Caco-2 (cell line): ENCODE measurements at regions not wholly inside any gene's neighbourhood (a gene's known extent, or its start where the extent isn't known, plus 50 kb on each side); places are given as distances from the start of the nearest gene placed in this dataset.

Source experiments
- BruUV-seq: library from RNA; stranded (reverse); fragments of 400-500 nt; replicated peaks from 2 replicates; lab custom pipeline; 2021; lab: Mats Ljungman, UMichigan
- CTCF ChIA-PET: fragments of 300-600 bp; sonication (Branson Sonifier 250); formaldehyde crosslinking; loops from one replicate; lab custom pipeline; 2022; ENCODE audit warnings: antibody characterized with exemption; lab: Charles Lee
- POLR2A ChIA-PET: fragments of 300-600 bp; sonication (Branson Sonifier 250); formaldehyde crosslinking; loops from one replicate; lab custom pipeline; 2022; ENCODE audit warnings: antibody characterized with exemption; lab: Charles Lee
- DNase-seq, 2 experiments: peaks; one replicate each; pipeline versions ENCODE4 v3.0.0 to v3.0.0-alpha.2; 2020 to 2022
- H3K27me3 ChIP-seq: replicated peaks from 2 replicates; pipeline ENCODE4 v1.6.0; 2011; ENCODE audit warnings: low read length; ENCODE audit not compliant: control insufficient read depth, insufficient read depth
- H3K36me3 ChIP-seq: 2 replicates; pipeline ENCODE4 v1.5.1; 2011; ENCODE audit warnings: low read length; ENCODE audit not compliant: control insufficient read depth, insufficient read depth
- H3K4me1 ChIP-seq: fragments of 250-450 bp; sonication (Bioruptor Pico); 2 replicates; pipeline ENCODE4 v1.5.1; 2020; ENCODE audit warnings: mild to moderate bottlenecking
- H3K4me3 ChIP-seq: 2 replicates; pipeline ENCODE4 v1.5.1; 2011; ENCODE audit warnings: low read depth, mild to moderate bottlenecking, control low read depth, low read length
- H3K9me3 ChIP-seq: fragments of 250-450 bp; sonication (Bioruptor Pico); 2 replicates; pipeline ENCODE4 v1.5.1; 2020; ENCODE audit warnings: mild to moderate bottlenecking, moderate library complexity
- H3K27ac Mint-ChIP-seq: one replicate; pipeline ENCODE4 v1.8.0; 2022; ENCODE audit warnings: mixed read lengths; ENCODE audit not compliant: unreplicated experiment
- H3K27me3 Mint-ChIP-seq: one replicate; pipeline ENCODE4 v1.8.0; 2022; ENCODE audit warnings: mixed read lengths; ENCODE audit not compliant: insufficient read depth, unreplicated experiment
- H3K36me3 Mint-ChIP-seq: one replicate; pipeline ENCODE4 v1.8.0; 2022; ENCODE audit warnings: mild to moderate bottlenecking, mixed read lengths; ENCODE audit not compliant: insufficient read depth, unreplicated experiment
- H3K4me1 Mint-ChIP-seq: one replicate; pipeline ENCODE4 v1.8.0; 2022; ENCODE audit warnings: low read depth, mixed read lengths; ENCODE audit not compliant: unreplicated experiment
- H3K4me3 Mint-ChIP-seq: one replicate; pipeline ENCODE4 v1.8.0; 2022; ENCODE audit warnings: mild to moderate bottlenecking, moderate library complexity, mixed read lengths; ENCODE audit not compliant: unreplicated experiment
- H3K9me3 Mint-ChIP-seq: one replicate; pipeline ENCODE4 v1.8.0; 2022; ENCODE audit warnings: mixed read lengths; ENCODE audit not compliant: unreplicated experiment
- intact Hi-C: fragments of 100-400 bp; cut with micrococcal nuclease; formaldehyde crosslinking; loops from one replicate; pipeline ENCODE4 v1.10.0; 2022; ENCODE audit not compliant: unreplicated experiment
- TF ChIP-seq, protein P1 (sequence below), 2 experiments: fragments of 200-600 bp in 1 of 2; IDR thresholded peaks; 1 replicate in 1 of 2; 2 replicates in 1 of 2; pipeline versions ENCODE4 v1.5.1 to v1.8.0; 2011 to 2022; ENCODE audit warnings: antibody characterized with exemption in 1 of 2, control low read depth in 1 of 2, inconsistent platforms in 1 of 2, low read depth in 1 of 2, low read length in 1 of 2, mild to moderate bottlenecking in 1 of 2, moderate library complexity in 1 of 2; ENCODE audit not compliant: insufficient read depth in 1 of 2, severe bottlenecking in 1 of 2, unreplicated experiment in 1 of 2

DNA sequence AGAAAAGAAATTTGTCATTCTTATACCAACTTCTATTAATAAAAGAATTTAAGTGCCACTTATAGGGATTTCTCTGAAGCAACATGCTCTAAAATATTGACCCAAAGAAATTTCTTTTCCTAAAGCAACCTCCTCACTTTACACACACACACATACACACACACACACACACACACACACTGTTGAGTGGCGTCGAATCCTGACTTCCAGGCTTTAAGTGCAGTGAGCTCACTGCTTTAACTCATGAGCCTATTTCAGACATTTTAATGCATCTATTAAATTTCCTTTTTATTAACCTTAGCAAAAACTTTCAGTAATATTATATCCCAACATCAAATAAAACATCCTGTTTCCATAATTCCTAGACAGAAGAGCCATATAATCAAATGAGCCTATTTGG is 229.1 kb upstream of the ACVR2A start:
- ChIA-PET CTCF (no interaction called here), POLR2A (no interaction called here)
- TF ChIP-seq, protein P1, sequence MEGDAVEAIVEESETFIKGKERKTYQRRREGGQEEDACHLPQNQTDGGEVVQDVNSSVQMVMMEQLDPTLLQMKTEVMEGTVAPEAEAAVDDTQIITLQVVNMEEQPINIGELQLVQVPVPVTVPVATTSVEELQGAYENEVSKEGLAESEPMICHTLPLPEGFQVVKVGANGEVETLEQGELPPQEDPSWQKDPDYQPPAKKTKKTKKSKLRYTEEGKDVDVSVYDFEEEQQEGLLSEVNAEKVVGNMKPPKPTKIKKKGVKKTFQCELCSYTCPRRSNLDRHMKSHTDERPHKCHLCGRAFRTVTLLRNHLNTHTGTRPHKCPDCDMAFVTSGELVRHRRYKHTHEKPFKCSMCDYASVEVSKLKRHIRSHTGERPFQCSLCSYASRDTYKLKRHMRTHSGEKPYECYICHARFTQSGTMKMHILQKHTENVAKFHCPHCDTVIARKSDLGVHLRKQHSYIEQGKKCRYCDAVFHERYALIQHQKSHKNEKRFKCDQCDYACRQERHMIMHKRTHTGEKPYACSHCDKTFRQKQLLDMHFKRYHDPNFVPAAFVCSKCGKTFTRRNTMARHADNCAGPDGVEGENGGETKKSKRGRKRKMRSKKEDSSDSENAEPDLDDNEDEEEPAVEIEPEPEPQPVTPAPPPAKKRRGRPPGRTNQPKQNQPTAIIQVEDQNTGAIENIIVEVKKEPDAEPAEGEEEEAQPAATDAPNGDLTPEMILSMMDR (IDR thresholded peaks at IDR 0.05; ENCODE audit: insufficient read depth in 1 of 2, low read depth in 1 of 2, low read length in 1 of 2, severe bottlenecking in 1 of 2, unreplicated experiment in 1 of 2) = no peak
- peaks cover 4% of the 10 kb centered on the region for H3K27me3 Mint-ChIP-seq
- no peak overlapping the region for H3K27ac Mint-ChIP-seq
- no peaks in the 10 kb centered on the region for H3K9me3 Mint-ChIP-seq
- intact Hi-C loops = no loop called here
- H3K36me3 Mint-ChIP-seq = no peaks in the 10 kb centered on the region
- Histone ChIP-seq H3K36me3 (no peaks in the 10 kb centered on the region), H3K4me3 (no peak overlapping the region), H3K27me3 (no peaks in the 10 kb centered on the region), H3K9me3 (no peaks in the 10 kb centered on the region), H3K4me1 (no peaks in the 10 kb centered on the region)
- no TSS peak for BruUV-seq
- no peaks in the 10 kb centered on the region for H3K4me1 Mint-ChIP-seq
- no peak overlapping the region for H3K4me3 Mint-ChIP-seq
- no peak for DNase-seq

- Histone ChIP-seq H3K4me3 (no peak overlapping the region), H3K27me3 (no peaks in the 10 kb centered on the region), H3K4me1 (no peaks in the 10 kb centered on the region), H3K9me3 (no peaks in the 10 kb centered on the region), H3K36me3 (no peaks in the 10 kb centered on the region)
- no peaks in the 10 kb centered on the region for H3K4me1 Mint-ChIP-seq
- ChIA-PET POLR2A (no interaction called here), CTCF (no interaction called here)
- intact Hi-C loops = no loop called here
- no peaks in the 10 kb centered on the region for H3K9me3 Mint-ChIP-seq
- H3K27me3 Mint-ChIP-seq = peaks cover 4% of the 10 kb centered on the region
- no peak for DNase-seq
- BruUV-seq = no TSS peak
- no peak overlapping the region for H3K4me3 Mint-ChIP-seq
- TF ChIP-seq, protein P1 (IDR thresholded peaks at IDR 0.05; ENCODE audit: insufficient read depth in 1 of 2, low read depth in 1 of 2, low read length in 1 of 2, severe bottlenecking in 1 of 2, unreplicated experiment in 1 of 2) = no peak
- no peaks in the 10 kb centered on the region for H3K36me3 Mint-ChIP-seq
- no peak overlapping the region for H3K27ac Mint-ChIP-seq
Measured at GRCh38 chr2:147614979-147615470, 229.8 kb upstream of the ACVR2A start.

DNA sequence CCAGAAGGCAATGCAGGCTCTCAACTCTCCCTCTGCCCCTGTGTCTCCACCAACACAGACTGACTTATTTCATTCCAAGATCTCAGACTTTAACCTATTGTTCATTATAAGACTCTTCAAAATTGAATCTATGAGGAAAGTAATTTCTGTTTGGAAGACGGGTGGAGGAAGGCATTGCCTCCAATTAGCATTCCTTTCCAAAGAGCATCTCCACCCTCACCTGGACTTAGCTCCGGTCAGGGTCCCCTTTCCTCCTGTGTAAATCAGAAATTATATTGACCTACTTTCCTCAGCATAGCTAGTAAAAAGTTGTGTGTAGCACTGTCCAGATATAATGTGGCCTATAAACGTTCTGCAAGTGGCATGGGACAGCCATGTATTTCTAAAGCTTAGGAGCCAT is 230.4 kb upstream of the ACVR2A start:
- BruUV-seq = no TSS peak
- ChIA-PET POLR2A (no interaction called here), CTCF (no interaction called here)
- H3K4me3 Mint-ChIP-seq = no peak overlapping the region
- H3K9me3 ChIP-seq = no peaks in the 10 kb centered on the region
- H3K27me3 ChIP-seq = no peaks in the 10 kb centered on the region
- H3K27me3 Mint-ChIP-seq = peaks cover 4% of the 10 kb centered on the region
- H3K4me1 Mint-ChIP-seq = no peaks in the 10 kb centered on the region
- H3K36me3 Mint-ChIP-seq = no peaks in the 10 kb centered on the region
- H3K36me3 ChIP-seq = no peaks in the 10 kb centered on the region
- H3K9me3 Mint-ChIP-seq = no peaks in the 10 kb centered on the region
- H3K27ac Mint-ChIP-seq = no peak overlapping the region
- H3K4me3 ChIP-seq = no peak overlapping the region
- H3K4me1 ChIP-seq = no peaks in the 10 kb centered on the region
- TF ChIP-seq, protein P1 (IDR thresholded peaks at IDR 0.05; ENCODE audit: insufficient read depth in 1 of 2, low read depth in 1 of 2, low read length in 1 of 2, severe bottlenecking in 1 of 2, unreplicated experiment in 1 of 2) = no peak
- intact Hi-C loops = no loop called here
- no peak for DNase-seq
